ENCODE measurements at regions not wholly inside any gene's neighbourhood (a gene's known extent, or its start where the extent isn't known, plus 50 kb on each side); places are given as distances from the start of the nearest gene placed in this dataset.

DNA sequence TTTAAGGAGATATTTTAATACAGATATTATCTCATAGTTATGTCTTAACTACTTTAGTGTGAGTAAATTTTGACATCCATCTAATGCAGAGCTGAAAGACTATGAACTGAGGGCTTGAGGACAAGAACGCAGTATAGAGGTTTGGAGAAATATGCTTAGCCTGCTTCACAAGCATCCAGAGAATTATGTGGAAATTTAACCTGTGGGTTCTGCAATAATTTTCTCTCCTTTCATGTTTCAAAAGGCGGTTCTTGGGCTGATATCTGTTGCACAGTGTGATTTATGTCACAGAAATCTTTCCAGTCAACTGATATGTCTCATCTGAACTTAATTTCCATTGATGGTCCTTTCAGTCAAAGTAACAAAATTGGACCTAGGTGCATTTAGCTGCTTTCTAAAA is 371.9 kb upstream of the VRK2 start:
- no peaks in the 10 kb centered on the region for H3K27me3 ChIP-seq (ENCODE audit: insufficient read depth, low read length, poor library complexity, severe bottlenecking)
- no peaks in the 10 kb centered on the region for H3K9me3 ChIP-seq (ENCODE audit: insufficient read depth, low read depth, low read length)
- H3K4me2 ChIP-seq (ENCODE audit: low read depth, low read length, poor library complexity, severe bottlenecking) = no peak overlapping the region
- no peak overlapping the region for H2AFZ ChIP-seq (ENCODE audit: low read length)
- H4K20me1 ChIP-seq (ENCODE audit: insufficient read depth, low read length, poor library complexity, severe bottlenecking) = no peaks in the 10 kb centered on the region
- H3K4me3 ChIP-seq (ENCODE audit: low read length, poor library complexity, severe bottlenecking) = no peak overlapping the region
- H3F3A ChIP-seq (ENCODE audit: low read depth) = no peaks in the 10 kb centered on the region
- H3K9ac ChIP-seq (ENCODE audit: low read depth, low read length, poor library complexity, severe bottlenecking) = no peak overlapping the region
- no peaks in the 10 kb centered on the region for H3K79me2 ChIP-seq (ENCODE audit: insufficient read depth, low read length)
- peaks cover 7% of the 10 kb centered on the region for H3K4me1 ChIP-seq (ENCODE audit: insufficient read depth, low read length, poor library complexity, severe bottlenecking)
- H3K36me3 ChIP-seq (ENCODE audit: insufficient read depth, low read length) = no peaks in the 10 kb centered on the region
- TF ChIP-seq, protein P1, sequence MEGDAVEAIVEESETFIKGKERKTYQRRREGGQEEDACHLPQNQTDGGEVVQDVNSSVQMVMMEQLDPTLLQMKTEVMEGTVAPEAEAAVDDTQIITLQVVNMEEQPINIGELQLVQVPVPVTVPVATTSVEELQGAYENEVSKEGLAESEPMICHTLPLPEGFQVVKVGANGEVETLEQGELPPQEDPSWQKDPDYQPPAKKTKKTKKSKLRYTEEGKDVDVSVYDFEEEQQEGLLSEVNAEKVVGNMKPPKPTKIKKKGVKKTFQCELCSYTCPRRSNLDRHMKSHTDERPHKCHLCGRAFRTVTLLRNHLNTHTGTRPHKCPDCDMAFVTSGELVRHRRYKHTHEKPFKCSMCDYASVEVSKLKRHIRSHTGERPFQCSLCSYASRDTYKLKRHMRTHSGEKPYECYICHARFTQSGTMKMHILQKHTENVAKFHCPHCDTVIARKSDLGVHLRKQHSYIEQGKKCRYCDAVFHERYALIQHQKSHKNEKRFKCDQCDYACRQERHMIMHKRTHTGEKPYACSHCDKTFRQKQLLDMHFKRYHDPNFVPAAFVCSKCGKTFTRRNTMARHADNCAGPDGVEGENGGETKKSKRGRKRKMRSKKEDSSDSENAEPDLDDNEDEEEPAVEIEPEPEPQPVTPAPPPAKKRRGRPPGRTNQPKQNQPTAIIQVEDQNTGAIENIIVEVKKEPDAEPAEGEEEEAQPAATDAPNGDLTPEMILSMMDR (conservative IDR thresholded peaks at IDR 0.05; ENCODE audit: low read length) = no peak
- no peak for TF ChIP-seq EZH2phosphoT487 (IDR thresholded peaks at IDR 0.05; ENCODE audit: borderline replicate concordance)
- H3K9me2 ChIP-seq (replicated peaks; ENCODE audit: low read depth, low read length) = no peaks in the 10 kb centered on the region

DNA sequence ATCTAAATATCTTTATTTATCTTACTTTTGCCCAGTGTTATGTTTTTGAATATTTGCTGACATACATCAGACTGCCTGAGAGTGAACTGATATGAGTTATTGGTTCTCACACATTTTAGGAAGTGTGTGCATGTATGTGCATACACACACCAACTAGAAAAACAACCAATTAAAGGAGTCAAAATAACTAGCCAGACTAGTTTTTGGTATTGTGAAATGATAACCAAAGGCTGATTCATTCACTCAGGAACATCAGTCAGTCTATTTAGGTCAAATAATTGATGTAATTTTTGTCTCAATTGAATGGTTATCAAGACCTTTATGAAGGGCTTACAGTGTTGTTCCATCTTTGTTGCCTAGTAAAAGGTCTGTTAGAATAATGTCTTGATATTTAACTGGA is 369.3 kb upstream of the VRK2 start:
- Histone ChIP-seq H3K9ac (ENCODE audit: low read depth, low read length, poor library complexity, severe bottlenecking) (no peak overlapping the region), H3K79me2 (ENCODE audit: insufficient read depth, low read length) (no peaks in the 10 kb centered on the region), H3K9me3 (ENCODE audit: insufficient read depth, low read depth, low read length) (no peaks in the 10 kb centered on the region), H3K4me1 (ENCODE audit: insufficient read depth, low read length, poor library complexity, severe bottlenecking) (peaks cover 7% of the 10 kb centered on the region), H2AFZ (ENCODE audit: low read length) (no peak overlapping the region), H3K4me3 (ENCODE audit: low read length, poor library complexity, severe bottlenecking) (no peak overlapping the region), H3F3A (ENCODE audit: low read depth) (no peaks in the 10 kb centered on the region), H3K9me2 (replicated peaks; ENCODE audit: low read depth, low read length) (no peaks in the 10 kb centered on the region), H3K27me3 (ENCODE audit: insufficient read depth, low read length, poor library complexity, severe bottlenecking) (no peaks in the 10 kb centered on the region), H3K4me2 (ENCODE audit: low read depth, low read length, poor library complexity, severe bottlenecking) (no peak overlapping the region), H4K20me1 (ENCODE audit: insufficient read depth, low read length, poor library complexity, severe bottlenecking) (no peaks in the 10 kb centered on the region), H3K36me3 (ENCODE audit: insufficient read depth, low read length) (no peaks in the 10 kb centered on the region)
- TF ChIP-seq EZH2phosphoT487 (IDR thresholded peaks at IDR 0.05; ENCODE audit: borderline replicate concordance) = no peak
- TF ChIP-seq, protein P1 (conservative IDR thresholded peaks at IDR 0.05; ENCODE audit: low read length) = no peak

DNA sequence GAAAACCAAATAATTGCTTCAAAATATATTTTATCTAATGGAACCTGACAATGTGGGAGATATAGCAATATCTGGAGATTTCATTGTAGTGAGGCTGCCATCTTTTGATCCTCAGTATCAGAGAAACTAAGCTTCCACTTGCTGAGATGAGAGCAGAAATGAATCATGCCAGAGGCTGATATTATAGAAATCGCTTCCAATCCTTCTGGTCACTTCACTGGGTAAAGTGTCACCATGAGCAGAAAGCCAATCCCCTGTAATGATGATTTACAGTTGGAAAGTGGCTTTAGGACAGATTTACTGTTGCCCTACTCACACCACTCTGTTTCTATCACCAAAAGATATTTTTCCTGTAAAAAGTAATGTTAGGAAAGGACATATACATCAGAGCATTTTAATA is 365.0 kb upstream of the VRK2 start:
- no peaks in the 10 kb centered on the region for H3F3A ChIP-seq (ENCODE audit: low read depth)
- TF ChIP-seq, protein P1 (conservative IDR thresholded peaks at IDR 0.05; ENCODE audit: low read length) = no peak
- no peak for TF ChIP-seq EZH2phosphoT487 (IDR thresholded peaks at IDR 0.05; ENCODE audit: borderline replicate concordance)
- H3K9me3 ChIP-seq (ENCODE audit: insufficient read depth, low read depth, low read length) = no peaks in the 10 kb centered on the region

More for the DNA sequence above, 365.0 kb upstream of the VRK2 start:
- no peaks in the 10 kb centered on the region for H3K79me2 ChIP-seq (ENCODE audit: insufficient read depth, low read length)
- H3K4me2 ChIP-seq (ENCODE audit: low read depth, low read length, poor library complexity, severe bottlenecking) = no peak overlapping the region
- H4K20me1 ChIP-seq (ENCODE audit: insufficient read depth, low read length, poor library complexity, severe bottlenecking) = no peaks in the 10 kb centered on the region
- no peaks in the 10 kb centered on the region for H3K36me3 ChIP-seq (ENCODE audit: insufficient read depth, low read length)
- H3K27me3 ChIP-seq (ENCODE audit: insufficient read depth, low read length, poor library complexity, severe bottlenecking) = no peaks in the 10 kb centered on the region
- no peak overlapping the region for H3K4me3 ChIP-seq (ENCODE audit: low read length, poor library complexity, severe bottlenecking)
- no peaks in the 10 kb centered on the region for H3K9me2 ChIP-seq (replicated peaks; ENCODE audit: low read depth, low read length)
- H3K9ac ChIP-seq (ENCODE audit: low read depth, low read length, poor library complexity, severe bottlenecking) = no peak overlapping the region
- H2AFZ ChIP-seq (ENCODE audit: low read length) = no peak overlapping the region
- no peaks in the 10 kb centered on the region for H3K4me1 ChIP-seq (ENCODE audit: insufficient read depth, low read length, poor library complexity, severe bottlenecking)
